ENCODE measurements at regions not wholly inside any gene's neighbourhood (a gene's known extent, or its start where the extent isn't known, plus 50 kb on each side); places are given as distances from the start of the nearest gene placed in this dataset.
"Not testable (repeated sequence)": the region's sequence is repeated elsewhere in the genome, so short reads cannot be mapped to it uniquely, and the experiment has no call there.

DNA sequence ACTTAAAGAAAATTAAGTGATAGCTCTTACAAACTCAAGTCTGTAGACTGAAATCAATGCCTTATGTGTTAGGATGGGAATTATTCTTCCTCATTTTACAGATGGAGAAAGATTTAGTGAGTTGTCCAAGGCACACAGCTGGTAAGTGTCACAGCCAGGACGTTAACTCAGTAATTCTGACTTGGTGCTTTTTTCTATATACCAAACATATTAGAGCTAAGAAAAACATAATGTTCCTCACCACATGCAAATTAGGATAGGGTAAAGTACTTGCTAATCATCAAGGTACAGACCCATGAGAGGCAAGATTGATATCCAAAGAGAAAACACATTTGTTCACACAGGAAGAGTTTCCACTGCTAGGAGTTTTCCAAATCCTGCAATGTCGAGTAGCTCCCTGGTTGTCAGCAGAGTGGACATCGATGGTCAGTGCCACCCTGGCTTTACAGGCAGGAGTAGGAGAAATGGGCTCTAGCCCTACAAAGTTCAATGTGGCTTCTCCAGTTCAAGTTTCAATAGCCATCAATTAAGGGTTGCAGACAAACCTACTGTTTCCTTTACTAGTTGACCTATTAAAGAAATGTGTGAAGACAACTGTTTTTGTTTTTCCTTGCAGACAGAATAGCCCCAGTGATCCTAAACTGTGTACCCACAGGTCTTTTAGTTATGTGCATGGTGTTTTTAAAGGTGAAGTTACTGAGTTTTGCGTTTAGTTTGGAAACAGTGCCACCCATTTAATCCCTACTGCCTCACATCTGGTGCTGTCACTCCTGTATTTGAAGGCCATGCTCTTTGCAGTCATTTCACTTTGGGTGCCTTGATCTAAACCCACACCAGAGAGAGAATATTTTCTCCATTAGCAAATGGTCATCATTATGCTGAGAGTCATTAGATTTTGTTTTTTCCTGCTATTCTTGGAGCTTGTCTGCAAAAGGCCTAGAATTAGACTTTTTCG lies 460.8 kb upstream of the SMARCA2 start:
- DNase-seq (no peak), ATAC-seq (no peak)
- Mint-ChIP-seq H3K27me3 (peaks cover 21% of the 10 kb centered on the region), H3K4me1 (no peaks in the 10 kb centered on the region), H3K4me3 (no peak overlapping the region), H3K36me3 (ENCODE audit: low read depth) (no peaks in the 10 kb centered on the region), H3K27ac (no peak overlapping the region)
- H3K9me3 ChIP-seq (ENCODE audit: control insufficient read depth, low read length, poor library complexity, severe bottlenecking): no peaks in the 10 kb centered on the region

DNA sequence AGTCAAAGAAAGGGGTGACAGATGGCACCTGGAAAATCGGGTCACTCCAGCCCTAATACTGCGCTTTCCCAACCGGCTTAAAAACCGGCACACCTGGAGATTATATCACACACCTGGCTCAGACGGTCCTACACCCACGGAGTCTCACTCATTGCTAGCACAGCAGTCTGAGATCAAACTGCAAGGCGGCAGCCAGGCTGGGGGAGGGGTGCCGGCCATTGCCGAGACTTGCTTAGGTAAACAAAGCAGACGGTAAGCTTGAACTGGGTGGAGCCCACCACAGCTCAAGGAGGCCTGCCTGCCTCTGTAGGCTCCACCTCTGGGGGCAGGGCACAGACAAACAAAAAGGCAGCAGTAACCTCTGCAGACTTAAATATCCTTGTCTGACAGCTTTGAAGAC lies 456.5 kb upstream of the SMARCA2 start:
- not testable (repeated sequence) for H3K4me1 Mint-ChIP-seq; ATAC-seq; H3K4me3 Mint-ChIP-seq; H3K27ac Mint-ChIP-seq; DNase-seq; H3K27me3 Mint-ChIP-seq; H3K36me3 Mint-ChIP-seq (ENCODE audit: low read depth); H3K9me3 ChIP-seq (ENCODE audit: control insufficient read depth, low read length, poor library complexity, severe bottlenecking)

- DNase-seq (no peak), ATAC-seq (no peak)
- peaks cover 6% of the 10 kb centered on the region for H3K27me3 Mint-ChIP-seq
- no peak overlapping the region for H3K27ac Mint-ChIP-seq
- H3K9me3 ChIP-seq (ENCODE audit: control insufficient read depth, low read length, poor library complexity, severe bottlenecking): no peaks in the 10 kb centered on the region
- no peaks in the 10 kb centered on the region for H3K36me3 Mint-ChIP-seq (ENCODE audit: low read depth)
- no peak overlapping the region for H3K4me3 Mint-ChIP-seq
- no peaks in the 10 kb centered on the region for H3K4me1 Mint-ChIP-seq
These were observed 439.2 kb upstream of the SMARCA2 start for GRCh38 chr9:1575939-1576338.

DNA sequence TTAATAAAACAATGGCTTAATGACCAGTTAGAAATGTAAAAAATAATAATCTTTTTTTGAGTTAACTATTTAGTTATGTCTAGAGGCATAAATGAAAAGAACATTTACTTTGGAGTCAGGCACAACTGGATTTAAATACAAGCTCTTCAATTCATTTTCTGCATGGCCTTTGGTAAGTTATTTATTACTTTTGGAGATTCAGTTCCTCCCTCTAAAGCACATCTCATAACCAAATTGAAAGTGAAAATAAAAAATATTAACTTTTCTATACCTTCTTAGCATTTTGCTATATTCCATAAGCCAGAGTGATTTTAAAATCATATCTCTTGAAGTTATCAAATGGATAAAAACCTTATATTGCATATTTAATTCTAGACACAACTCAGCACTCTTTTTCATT lies 434.9 kb upstream of the SMARCA2 start:
- no peak for DNase-seq
- Mint-ChIP-seq H3K36me3 (ENCODE audit: low read depth) (no peaks in the 10 kb centered on the region), H3K4me3 (no peak overlapping the region), H3K27me3 (peaks cover 6% of the 10 kb centered on the region), H3K4me1 (no peaks in the 10 kb centered on the region), H3K27ac (no peak overlapping the region)
- ATAC-seq: no peak
- H3K9me3 ChIP-seq (ENCODE audit: control insufficient read depth, low read length, poor library complexity, severe bottlenecking): no peaks in the 10 kb centered on the region

GRCh38 chr9:1581926-1582325 lies 433.2 kb upstream of the SMARCA2 start:
- peaks cover 6% of the 10 kb centered on the region for H3K27me3 Mint-ChIP-seq
- DNase-seq: no peak
- no peaks in the 10 kb centered on the region for H3K9me3 ChIP-seq (ENCODE audit: control insufficient read depth, low read length, poor library complexity, severe bottlenecking)
- H3K4me1 Mint-ChIP-seq: no peaks in the 10 kb centered on the region
- H3K4me3 Mint-ChIP-seq: no peak overlapping the region
- H3K36me3 Mint-ChIP-seq (ENCODE audit: low read depth): no peaks in the 10 kb centered on the region
- H3K27ac Mint-ChIP-seq: no peak overlapping the region
- no peak for ATAC-seq

DNA sequence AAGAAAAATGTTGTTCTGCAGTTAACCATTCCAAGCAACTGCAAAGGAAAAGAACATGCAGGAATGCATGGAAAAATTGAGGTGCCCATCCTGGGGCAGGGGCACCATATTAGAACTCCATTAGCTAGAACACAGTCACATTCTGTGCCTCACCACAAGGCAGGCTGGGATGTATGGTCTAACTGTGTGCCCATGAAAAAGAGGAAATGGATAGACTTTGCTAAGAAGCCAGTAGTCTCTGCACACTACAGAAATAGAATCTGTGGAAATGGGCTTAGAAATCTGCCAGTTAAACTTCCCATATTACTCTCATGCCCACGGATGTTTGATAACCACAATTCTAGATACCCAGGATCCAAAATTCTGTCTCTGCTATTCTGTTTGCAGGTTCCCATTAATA lies 423.8 kb upstream of the SMARCA2 start:
- DNase-seq: no peak
- H3K27me3 Mint-ChIP-seq: peaks cover 22% of the 10 kb centered on the region

DNA sequence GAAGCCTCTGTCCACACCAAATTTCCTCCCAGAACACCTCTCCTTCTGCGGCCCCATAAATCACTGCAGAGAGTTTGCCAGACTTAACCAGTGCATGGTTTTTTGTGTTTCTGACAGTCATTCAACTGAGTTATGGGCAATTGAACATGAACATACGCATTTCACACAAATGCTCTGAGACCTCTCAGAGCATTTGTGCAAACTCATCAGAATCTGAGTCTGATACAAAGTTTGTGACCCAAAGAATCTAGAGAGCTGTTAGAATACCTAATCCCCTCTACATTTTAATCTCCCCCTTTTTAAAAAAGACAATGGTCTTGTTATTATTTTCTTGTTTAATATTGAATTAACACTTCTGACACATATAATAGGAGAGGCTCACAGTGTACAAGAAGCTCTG lies 416.9 kb upstream of the SMARCA2 start:
- H3K4me1 Mint-ChIP-seq: no peaks in the 10 kb centered on the region
- ATAC-seq: no peak
- peaks cover 36% of the 10 kb centered on the region for H3K27me3 Mint-ChIP-seq
- no peaks in the 10 kb centered on the region for H3K36me3 Mint-ChIP-seq (ENCODE audit: low read depth)
- DNase-seq: no peak
- no peaks in the 10 kb centered on the region for H3K9me3 ChIP-seq (ENCODE audit: control insufficient read depth, low read length, poor library complexity, severe bottlenecking)
- no peak overlapping the region for H3K27ac Mint-ChIP-seq
- H3K4me3 Mint-ChIP-seq: no peak overlapping the region

More for the DNA sequence above, 423.8 kb upstream of the SMARCA2 start:
- no peak overlapping the region for H3K4me3 Mint-ChIP-seq
- H3K36me3 Mint-ChIP-seq (ENCODE audit: low read depth): peaks cover 4% of the 10 kb centered on the region
- no peak for ATAC-seq
- no peaks in the 10 kb centered on the region for H3K9me3 ChIP-seq (ENCODE audit: control insufficient read depth, low read length, poor library complexity, severe bottlenecking)
- no peaks in the 10 kb centered on the region for H3K4me1 Mint-ChIP-seq
- no peak overlapping the region for H3K27ac Mint-ChIP-seq

DNA sequence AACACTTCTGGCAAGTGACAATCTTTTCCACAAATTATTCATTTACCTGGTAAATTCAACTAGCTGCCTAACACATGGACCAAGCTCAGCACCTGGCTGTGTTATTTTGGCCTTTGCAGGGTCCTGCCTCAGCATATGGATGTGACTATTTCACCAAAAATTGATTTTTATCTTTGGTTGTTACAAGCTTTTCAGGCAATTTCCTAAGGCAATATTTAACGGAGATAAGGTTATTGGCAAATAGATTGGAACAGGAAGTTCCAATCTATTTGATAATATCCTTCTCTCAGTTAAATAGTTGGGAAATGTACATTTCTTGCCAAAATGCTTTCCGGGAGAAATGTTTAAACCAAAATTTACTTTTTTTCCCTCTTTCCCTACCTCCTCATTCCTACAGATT lies 415.2 kb upstream of the SMARCA2 start:
- H3K27ac Mint-ChIP-seq: no peak overlapping the region
- H3K36me3 Mint-ChIP-seq (ENCODE audit: low read depth): no peaks in the 10 kb centered on the region
- peaks cover 44% of the 10 kb centered on the region for H3K27me3 Mint-ChIP-seq
- no peak overlapping the region for H3K4me3 Mint-ChIP-seq
- H3K9me3 ChIP-seq (ENCODE audit: control insufficient read depth, low read length, poor library complexity, severe bottlenecking): no peaks in the 10 kb centered on the region
- H3K4me1 Mint-ChIP-seq: no peaks in the 10 kb centered on the region
- DNase-seq: no peak
- no peak for ATAC-seq

DNA sequence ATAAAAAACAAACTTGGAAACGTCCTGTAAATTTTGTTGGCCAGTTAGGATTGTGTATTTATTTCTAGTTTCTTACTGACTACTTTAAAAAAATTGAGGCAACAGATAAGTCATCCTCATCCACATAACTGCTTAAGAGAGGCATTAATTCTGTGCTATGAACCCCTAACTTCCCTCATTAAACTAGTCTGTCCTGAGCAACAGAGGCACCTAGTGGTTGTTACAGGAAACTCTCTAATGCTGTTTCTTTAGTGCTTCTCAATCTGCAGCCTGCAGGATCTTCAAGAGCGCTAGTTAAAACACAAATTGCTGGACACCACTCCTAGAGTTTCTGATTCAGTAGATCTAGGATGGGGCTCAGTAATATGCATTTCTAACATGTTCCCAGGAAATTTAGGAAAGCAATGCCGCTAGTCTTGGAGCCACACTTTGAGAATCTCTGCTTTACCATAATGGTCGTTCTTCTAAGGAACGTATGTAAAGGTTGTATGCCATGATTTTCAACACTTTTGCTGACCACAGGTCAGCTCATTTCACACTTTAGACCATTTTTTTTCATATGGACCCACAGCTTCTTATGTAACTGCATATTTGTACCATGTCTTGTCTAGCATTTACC lies 410.1 kb upstream of the SMARCA2 start:
- Mint-ChIP-seq H3K4me3 (no peak overlapping the region), H3K36me3 (ENCODE audit: low read depth) (no peaks in the 10 kb centered on the region), H3K27me3 (peaks cover 41% of the 10 kb centered on the region), H3K27ac (no peak overlapping the region), H3K4me1 (no peaks in the 10 kb centered on the region)
- DNase-seq (no peak), ATAC-seq (no peak)
- H3K9me3 ChIP-seq (ENCODE audit: control insufficient read depth, low read length, poor library complexity, severe bottlenecking): no peaks in the 10 kb centered on the region

DNA sequence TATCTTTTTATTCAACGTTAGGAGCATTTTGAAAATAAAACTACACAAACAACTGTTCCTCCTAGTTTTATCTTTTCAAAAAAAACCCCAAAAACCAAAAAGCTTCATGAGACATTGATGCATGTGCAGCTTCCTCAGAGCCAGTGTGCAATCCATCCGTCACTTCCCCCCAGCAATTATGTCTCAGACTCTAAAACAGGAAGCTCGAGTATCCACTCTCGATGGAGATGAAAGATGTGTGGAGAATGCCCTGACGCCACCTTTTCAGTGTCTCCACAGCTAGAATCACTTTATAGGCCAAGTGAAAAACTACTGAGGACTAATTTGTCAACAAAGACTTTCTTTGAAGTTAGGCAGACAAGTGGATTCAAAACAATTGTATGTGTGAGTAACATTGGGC lies 408.9 kb upstream of the SMARCA2 start:
- no peak for ATAC-seq
- H3K9me3 ChIP-seq (ENCODE audit: control insufficient read depth, low read length, poor library complexity, severe bottlenecking): no peaks in the 10 kb centered on the region
- H3K27me3 Mint-ChIP-seq: peaks cover 44% of the 10 kb centered on the region
- DNase-seq: no peak
- H3K27ac Mint-ChIP-seq: no peak overlapping the region
- H3K4me1 Mint-ChIP-seq: no peaks in the 10 kb centered on the region
- no peaks in the 10 kb centered on the region for H3K36me3 Mint-ChIP-seq (ENCODE audit: low read depth)
- H3K4me3 Mint-ChIP-seq: no peak overlapping the region

DNA sequence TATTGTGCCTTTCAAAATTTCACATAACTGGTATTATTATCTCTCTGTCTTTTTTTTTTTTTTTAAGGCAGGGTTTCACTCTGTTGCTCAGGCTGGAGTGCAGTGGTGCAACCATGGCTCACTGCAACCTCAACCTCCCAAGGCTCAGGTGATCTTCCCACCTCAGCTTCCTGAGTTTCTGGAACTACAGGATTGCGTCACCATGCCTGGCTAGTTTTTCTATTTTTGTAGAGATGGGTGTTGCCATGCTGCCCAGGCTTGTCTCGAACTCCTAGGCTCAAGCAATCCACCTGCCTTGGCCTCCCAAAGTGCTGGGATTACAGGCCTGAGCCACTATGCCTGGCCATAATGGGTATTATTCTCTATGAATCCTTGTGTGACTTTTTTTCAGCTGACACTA lies 402.3 kb upstream of the SMARCA2 start:
- H3K4me3 Mint-ChIP-seq: no peak overlapping the region
- H3K27me3 Mint-ChIP-seq: peaks cover 16% of the 10 kb centered on the region
- ATAC-seq (no peak), DNase-seq (no peak)
- H3K27ac Mint-ChIP-seq: no peak overlapping the region
- H3K9me3 ChIP-seq (ENCODE audit: control insufficient read depth, low read length, poor library complexity, severe bottlenecking): peaks cover 3% of the 10 kb centered on the region
- no peaks in the 10 kb centered on the region for H3K36me3 Mint-ChIP-seq (ENCODE audit: low read depth)
- H3K4me1 Mint-ChIP-seq: no peaks in the 10 kb centered on the region

- Mint-ChIP-seq H3K27me3 (peaks cover 6% of the 10 kb centered on the region), H3K4me3 (no peak overlapping the region), H3K4me1 (no peaks in the 10 kb centered on the region), H3K27ac (no peak overlapping the region), H3K36me3 (ENCODE audit: low read depth) (no peaks in the 10 kb centered on the region)
- DNase-seq (no peak), ATAC-seq (no peak)
- peaks cover 3% of the 10 kb centered on the region for H3K9me3 ChIP-seq (ENCODE audit: control insufficient read depth, low read length, poor library complexity, severe bottlenecking)
These were observed 397.7 kb upstream of the SMARCA2 start for GRCh38 chr9:1617419-1617818.

DNA sequence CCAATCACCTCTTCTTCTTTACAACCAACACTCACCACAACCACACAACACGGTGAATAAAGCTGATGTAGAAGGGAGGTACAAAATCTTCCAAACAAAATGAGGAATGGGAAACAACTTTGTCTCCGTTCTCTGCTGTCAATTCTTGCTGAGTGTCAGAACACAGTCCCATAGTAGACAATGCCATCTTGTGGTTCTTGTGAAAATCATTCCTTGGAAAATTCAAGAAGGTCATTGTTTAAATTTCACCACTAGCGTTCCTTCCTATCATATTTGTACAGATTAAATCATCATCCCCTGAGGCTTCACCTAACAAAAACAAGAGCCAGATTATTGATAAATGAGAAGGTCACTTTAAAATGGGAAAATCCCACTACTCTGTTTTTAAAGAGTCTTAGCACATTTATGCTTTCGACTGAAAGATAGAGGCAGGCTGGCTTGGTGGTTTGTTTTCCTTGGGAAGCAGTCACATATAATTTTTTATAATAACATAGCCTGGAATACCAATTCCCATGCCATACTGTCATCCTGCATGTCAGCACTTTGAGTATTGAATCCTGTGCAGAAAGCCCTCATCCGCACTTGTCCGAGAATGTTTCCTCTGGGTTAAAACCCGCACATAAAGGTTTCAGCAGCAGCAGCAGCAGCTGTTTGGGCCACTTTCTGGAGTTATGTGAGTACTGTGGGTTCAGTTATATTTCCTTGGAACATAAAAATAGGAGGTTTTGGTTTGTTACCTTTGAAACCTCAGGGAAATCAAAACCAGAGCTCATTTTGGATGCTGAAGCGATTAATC lies 395.0 kb upstream of the SMARCA2 start:
- Mint-ChIP-seq H3K36me3 (ENCODE audit: low read depth) (no peaks in the 10 kb centered on the region), H3K4me1 (no peaks in the 10 kb centered on the region), H3K4me3 (no peak overlapping the region), H3K27ac (no peak overlapping the region), H3K27me3 (peaks cover 11% of the 10 kb centered on the region)
- ATAC-seq (no peak), DNase-seq (no peak)
- peaks cover 3% of the 10 kb centered on the region for H3K9me3 ChIP-seq (ENCODE audit: control insufficient read depth, low read length, poor library complexity, severe bottlenecking)
